IgD-negative memory B cell (primary cell): ENCODE measurements at regions not wholly inside any gene's neighbourhood (a gene's known extent, or its start where the extent isn't known, plus 50 kb on each side); places are given as distances from the start of the nearest gene placed in this dataset.
A peak's percentile ranks its signal among the peaks of the same experiment; 100 is the strongest.

Experiments used
- H3K27ac Mint-ChIP-seq, 3 donors: one replicate each; pipeline ENCODE4 v1.8.0; 2020 to 2022; ENCODE audit warnings: mild to moderate bottlenecking in 3 of 3, mixed read lengths in 3 of 3, moderate library complexity in 1 of 3
- H3K27me3 Mint-ChIP-seq: one replicate; pipeline ENCODE4 v1.8.0; 2021; ENCODE audit warnings: mixed read lengths
- H3K36me3 Mint-ChIP-seq: one replicate; pipeline ENCODE4 v1.8.0; 2020; ENCODE audit warnings: mild to moderate bottlenecking, mixed read lengths
- H3K4me1 Mint-ChIP-seq, 3 donors: one replicate each; pipeline ENCODE4 v1.8.0; 2020 to 2022; ENCODE audit warnings: mixed read lengths in 3 of 3, mild to moderate bottlenecking in 1 of 3
- H3K4me3 Mint-ChIP-seq, 4 donors: one replicate each; pipeline ENCODE4 v1.8.0; 2020 to 2022; ENCODE audit warnings: mild to moderate bottlenecking in 4 of 4, mixed read lengths in 4 of 4, moderate library complexity in 3 of 4
- H3K9me3 Mint-ChIP-seq, 3 donors: one replicate each; pipeline ENCODE4 v1.8.0; 2020 to 2021; ENCODE audit warnings: mixed read lengths in 3 of 3, mild to moderate bottlenecking in 1 of 3

DNA sequence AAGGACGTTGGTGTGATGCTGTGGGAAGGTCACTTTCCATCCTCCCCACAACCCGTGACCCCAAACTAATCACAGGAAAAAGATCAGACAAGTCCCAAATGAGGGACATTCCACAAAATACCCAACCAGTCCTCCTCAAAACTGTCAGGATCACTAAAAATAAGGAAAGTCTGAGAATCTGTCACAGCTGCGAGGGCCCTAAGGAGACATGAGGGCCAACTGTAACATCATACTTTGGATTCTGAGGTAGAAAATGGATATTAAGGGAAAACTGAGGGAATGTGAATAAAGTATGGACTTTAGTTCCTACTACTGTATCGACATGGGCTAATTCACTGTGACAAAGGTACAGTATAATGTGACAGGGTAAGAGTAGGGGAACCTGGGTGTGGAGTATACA is 85.1 kb upstream of the FAM20C start:
- Mint-ChIP-seq H3K36me3 (peaks cover 1% of the 10 kb centered on the region), H3K4me3 (no peak overlapping the region), H3K9me3 (peaks cover 4 to 14% (median 6%) of the 10 kb centered on the region in 3 donors), H3K27me3 (peaks cover 8% of the 10 kb centered on the region), H3K27ac (no peak overlapping the region), H3K4me1 (peaks cover 0 to 5% (median 0%) of the 10 kb centered on the region in 3 donors)

DNA sequence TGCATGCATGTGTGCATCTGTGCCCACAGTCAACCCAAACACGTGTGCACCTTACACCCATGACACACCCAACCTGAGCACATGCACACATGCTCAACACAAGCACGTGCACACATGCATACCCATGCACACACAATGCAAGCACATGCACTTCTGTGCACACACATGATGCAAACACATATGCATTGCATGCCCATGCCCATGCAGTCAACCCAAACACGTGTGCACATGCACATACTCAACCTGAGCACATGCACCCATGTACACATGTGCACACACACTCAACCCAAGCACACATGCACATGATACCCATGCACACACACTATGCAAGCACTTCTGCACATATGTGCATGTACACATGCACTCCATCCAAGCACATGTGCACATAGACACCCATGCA is 84.5 kb upstream of the FAM20C start:
- Mint-ChIP-seq H3K27me3 (peaks cover 10% of the 10 kb centered on the region), H3K27ac (no peak overlapping the region), H3K4me1 (no peaks in the 10 kb centered on the region), H3K4me3 (no peak overlapping the region), H3K9me3 (peaks cover 5 to 20% (median 7%) of the 10 kb centered on the region in 3 donors), H3K36me3 (peaks cover 3% of the 10 kb centered on the region)

DNA sequence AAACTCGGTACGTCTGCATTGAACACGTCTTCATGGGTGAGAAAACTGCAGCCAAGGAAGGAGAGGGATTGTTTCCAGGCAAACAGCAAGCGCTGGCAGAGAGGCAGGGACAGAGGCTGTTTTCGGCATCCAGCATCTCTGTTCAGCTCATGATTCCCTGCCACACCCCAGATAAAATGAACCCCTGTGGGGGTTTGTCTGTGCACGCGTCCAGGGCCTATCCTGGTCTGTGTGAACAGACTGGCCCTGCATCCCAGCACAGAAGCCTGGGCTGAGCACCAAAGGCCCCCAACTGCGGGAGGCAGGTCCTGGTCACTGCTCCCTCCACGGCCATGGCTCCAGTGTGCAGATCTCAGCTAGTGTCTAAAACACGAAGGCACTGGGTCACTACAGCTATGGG is 83.3 kb upstream of the FAM20C start:
- H3K27ac Mint-ChIP-seq: no peak overlapping the region

DNA sequence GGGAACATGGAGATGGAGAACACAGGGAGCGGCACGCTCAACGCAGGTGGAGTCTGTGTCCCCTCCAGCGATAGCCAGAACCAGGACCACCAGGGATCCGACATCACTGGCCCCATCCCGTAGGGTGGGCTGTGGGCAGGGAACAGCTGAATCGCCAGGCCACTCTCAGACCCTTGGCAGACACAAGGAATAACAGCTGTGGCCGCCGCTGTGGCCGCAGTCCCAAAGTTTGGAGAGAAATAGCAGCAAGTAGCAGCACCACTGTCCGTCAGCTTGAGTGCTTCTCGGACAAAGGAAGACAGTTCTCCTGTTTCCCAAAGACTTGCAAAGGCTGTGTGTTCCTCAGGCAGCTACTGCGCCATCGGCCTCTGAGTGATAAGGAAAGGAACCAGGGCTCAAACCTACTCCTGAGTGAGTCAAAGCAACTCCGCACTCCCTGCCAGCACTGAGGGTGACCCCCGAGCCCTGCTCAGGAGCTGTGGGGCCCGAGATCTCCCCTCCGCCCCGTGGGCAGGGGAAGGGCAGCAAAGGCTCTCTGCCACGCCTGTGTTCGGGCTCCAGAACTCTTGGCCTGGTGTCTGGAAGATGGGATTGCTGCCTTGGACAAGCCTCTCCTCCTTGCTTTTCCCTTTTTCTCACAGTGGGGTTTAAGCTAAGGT is 82.3 kb upstream of the FAM20C start:
- peaks cover 14% of the 10 kb centered on the region for H3K27me3 Mint-ChIP-seq
- H3K4me1 Mint-ChIP-seq: no peaks in the 10 kb centered on the region
- no peak overlapping the region for H3K4me3 Mint-ChIP-seq
- no peak overlapping the region for H3K27ac Mint-ChIP-seq
- peaks cover 4% of the 10 kb centered on the region for H3K36me3 Mint-ChIP-seq
- peaks cover 9 to 38% (median 13%) of the 10 kb centered on the region in 3 donors for H3K9me3 Mint-ChIP-seq

More for the DNA sequence above, 83.3 kb upstream of the FAM20C start:
- Mint-ChIP-seq H3K9me3 (peaks cover 9 to 30% (median 9%) of the 10 kb centered on the region in 3 donors), H3K27me3 (peaks cover 12% of the 10 kb centered on the region), H3K4me1 (no peaks in the 10 kb centered on the region), H3K36me3 (peaks cover 4% of the 10 kb centered on the region), H3K4me3 (no peak overlapping the region)

DNA sequence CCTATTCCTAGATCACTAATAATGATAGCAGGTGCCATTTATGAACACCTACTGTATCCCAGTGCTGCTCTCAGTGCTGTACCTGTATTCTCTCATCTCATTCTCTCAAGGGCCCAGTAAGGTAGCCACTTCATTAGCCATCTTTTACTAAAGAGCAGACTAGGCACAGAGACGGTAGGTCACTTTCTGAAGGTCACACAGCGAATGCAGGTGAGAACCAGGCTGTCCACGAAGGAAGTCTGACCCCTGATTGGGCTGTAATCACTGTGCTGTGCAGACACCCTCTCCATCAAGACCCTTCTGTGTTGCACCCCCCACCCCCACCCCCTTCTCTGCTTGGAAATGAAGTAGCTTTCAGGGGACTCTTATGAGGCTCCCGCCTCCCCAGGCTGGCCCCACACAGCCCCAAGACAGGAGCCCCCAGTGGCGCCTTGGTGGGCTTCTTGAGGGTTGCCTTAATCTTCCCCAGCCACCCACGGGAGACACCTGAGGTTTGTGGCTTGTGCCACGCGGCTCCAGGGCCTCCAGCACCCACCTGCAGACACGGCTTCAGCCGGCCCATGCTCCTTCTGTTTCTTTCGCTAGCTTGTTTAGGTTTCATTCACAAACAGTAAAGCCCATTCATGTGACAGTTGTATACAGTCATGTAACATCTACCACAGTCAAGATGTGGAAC is 81.7 kb upstream of the FAM20C start:
- Mint-ChIP-seq H3K4me3 (no peak overlapping the region), H3K27me3 (peaks cover 14% of the 10 kb centered on the region), H3K36me3 (peaks cover 4% of the 10 kb centered on the region), H3K9me3 (peaks cover 8 to 38% (median 13%) of the 10 kb centered on the region in 3 donors), H3K4me1 (no peaks in the 10 kb centered on the region), H3K27ac (no peak overlapping the region)

DNA sequence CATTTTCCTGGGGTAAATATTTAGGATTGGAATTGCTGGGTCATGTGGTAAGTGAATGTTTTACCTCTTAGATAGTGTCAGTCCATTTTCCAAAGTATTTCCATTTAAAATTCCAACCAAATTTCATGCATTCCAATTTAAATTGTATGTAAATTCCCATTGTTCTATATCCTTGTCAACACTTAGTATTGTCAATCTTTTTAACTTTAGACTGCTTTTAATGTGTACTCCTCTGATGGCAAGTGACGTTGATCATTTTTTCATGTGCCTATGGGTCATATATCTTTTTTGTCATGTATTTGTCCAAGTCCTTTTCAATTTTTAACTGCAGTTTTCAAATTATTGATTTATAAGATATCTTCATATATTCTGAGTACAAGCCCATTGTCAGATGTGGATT is 80.8 kb upstream of the FAM20C start:
- peaks cover 15% of the 10 kb centered on the region for H3K27me3 Mint-ChIP-seq
- H3K36me3 Mint-ChIP-seq: peaks cover 3% of the 10 kb centered on the region
- no peaks in the 10 kb centered on the region for H3K4me1 Mint-ChIP-seq
- H3K27ac Mint-ChIP-seq: no peak overlapping the region
- no peak overlapping the region for H3K4me3 Mint-ChIP-seq
- peaks cover 8 to 38% (median 13%) of the 10 kb centered on the region in 3 donors for H3K9me3 Mint-ChIP-seq

DNA sequence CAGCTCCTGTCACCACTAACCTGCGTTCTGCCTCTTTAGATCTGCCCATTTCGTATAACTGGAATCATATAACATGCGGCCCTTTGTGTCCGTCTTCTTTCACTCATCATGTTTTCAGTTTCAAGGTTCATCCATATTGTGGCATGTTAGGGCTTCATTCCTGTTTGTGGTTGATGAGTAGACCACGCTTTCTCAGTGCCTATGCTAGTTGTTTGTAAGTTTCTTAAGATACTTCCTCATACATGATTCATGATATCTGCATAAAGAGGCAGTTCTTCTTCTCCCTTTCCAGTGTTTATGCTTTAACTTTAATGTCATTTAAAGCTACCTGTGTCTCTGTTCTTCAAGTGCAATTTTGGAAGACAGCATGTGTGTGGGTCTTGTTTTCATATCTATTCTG is 79.5 kb upstream of the FAM20C start:
- Mint-ChIP-seq H3K27ac (no peak overlapping the region), H3K4me3 (no peak overlapping the region), H3K4me1 (no peaks in the 10 kb centered on the region), H3K36me3 (peaks cover 3% of the 10 kb centered on the region), H3K9me3 (peaks cover 8 to 38% (median 13%) of the 10 kb centered on the region in 3 donors), H3K27me3 (peaks cover 16% of the 10 kb centered on the region)

DNA sequence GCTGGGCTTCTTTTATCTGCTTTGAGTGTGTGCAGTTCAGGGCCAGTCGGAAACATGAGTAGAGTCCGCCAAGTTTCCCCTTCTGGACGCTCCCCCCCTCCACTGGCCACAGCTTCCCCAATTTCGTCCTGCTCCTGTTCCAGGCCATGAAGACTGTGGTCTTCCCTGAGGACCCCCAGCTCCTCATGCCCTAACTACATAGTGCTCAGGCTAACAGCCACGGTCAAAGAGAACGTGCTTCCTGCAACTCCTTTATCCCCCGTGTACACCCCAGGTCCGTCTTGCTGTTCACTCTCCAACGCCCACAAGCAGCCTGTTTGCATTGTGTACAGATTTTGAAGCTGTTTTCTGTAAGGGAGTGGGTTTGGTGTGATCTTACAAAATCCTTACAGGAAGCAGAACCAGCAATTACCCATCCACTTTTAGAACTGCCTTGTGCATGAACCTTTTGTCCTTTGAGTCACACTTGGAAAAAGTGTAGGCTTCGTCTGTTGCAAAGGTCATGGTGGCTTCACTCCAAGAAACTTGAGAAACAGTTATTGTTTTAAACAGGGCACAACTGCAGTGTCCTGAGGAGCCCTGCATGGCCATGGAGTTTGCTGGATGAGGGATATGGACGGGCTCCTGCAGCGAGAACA is 77.0 kb upstream of the FAM20C start:
- H3K4me1 Mint-ChIP-seq: no peaks in the 10 kb centered on the region
- peak overlapping the region in 1 of 4 donors; percentile 58 for H3K4me3 Mint-ChIP-seq
- H3K27me3 Mint-ChIP-seq: peaks cover 21% of the 10 kb centered on the region
- H3K36me3 Mint-ChIP-seq: peaks cover 3% of the 10 kb centered on the region
- peaks cover 8 to 38% (median 13%) of the 10 kb centered on the region in 3 donors for H3K9me3 Mint-ChIP-seq
- no peak overlapping the region for H3K27ac Mint-ChIP-seq

DNA sequence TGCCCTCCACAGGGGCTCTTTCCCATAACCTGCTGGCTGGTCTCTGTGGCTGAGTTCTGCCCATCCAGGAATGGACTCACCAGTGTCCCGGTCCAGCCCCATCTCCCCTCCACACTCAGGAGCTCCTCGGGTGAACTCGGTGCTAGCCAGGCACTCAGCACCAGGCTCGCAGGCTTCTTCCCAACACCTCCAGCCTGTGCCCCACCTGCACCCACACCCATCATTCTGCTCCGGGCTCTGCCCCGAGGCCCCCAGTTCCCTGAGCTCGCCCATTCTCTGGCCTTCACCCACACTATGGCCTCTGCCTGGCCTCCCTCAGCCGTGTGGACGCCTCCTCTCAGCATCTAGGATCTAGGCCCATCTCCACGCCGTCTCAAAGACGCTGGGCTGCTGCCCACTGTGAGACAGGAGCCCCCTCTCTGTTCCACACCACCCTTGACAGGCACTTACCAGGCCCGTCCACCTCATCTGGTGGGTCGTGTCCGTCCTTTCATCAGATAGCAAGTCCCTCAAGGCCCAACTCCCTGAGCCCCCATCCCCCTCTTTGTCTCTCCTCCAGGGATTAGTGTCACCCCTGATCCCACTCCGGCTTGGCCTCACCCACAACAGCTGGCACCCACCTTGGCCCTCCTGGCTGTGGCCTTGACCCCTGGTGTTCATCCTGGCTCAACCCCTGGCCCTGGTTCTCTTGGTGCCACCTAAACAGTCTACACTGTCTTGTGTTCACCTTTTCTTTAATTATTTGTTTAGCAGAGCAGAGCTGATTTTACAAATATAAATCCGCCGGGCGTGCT is 76.0 kb upstream of the FAM20C start:
- Mint-ChIP-seq H3K27ac (no peak overlapping the region), H3K4me1 (no peaks in the 10 kb centered on the region), H3K9me3 (peaks cover 6 to 32% (median 13%) of the 10 kb centered on the region in 3 donors), H3K36me3 (peaks cover 3% of the 10 kb centered on the region), H3K4me3 (peak overlapping the region in 1 of 4 donors; percentile 32), H3K27me3 (peaks cover 19% of the 10 kb centered on the region)

DNA sequence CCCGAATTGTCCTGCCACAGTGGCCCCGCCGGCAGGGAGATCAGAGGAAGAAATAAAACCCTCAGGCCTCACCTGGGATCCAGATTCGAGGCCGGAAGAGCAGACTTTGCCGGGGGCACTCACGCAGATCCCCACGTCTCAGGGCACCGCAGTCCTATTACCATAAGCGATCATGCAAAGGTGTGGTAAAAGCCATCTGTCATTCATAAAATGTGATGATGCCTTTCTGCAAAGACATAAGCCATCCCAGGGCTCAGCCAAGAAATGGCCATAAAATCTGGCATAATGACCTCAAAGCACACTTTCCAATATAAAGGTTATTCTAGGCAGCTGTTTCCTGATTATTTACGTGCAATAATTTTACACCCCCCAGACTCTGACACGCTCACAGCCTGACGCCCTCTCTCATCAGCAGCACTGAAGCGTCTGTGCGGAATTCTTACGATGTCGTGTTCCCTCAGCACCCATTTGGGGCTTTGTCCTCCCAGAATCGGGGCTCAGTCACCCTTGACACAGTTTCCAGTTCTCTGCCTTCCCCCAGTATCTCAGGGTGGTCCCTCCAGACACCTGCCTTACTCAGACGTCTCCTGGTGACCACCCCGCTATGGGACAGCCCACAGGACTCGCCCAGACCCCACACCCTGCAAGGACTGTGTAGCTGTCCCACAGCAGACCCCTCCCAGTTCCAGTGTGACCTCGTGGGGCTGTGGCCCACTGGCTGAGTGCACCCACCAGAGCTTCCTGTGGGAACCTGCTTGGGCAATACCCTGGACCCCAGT is 74.3 kb upstream of the FAM20C start:
- no peak overlapping the region for H3K27ac Mint-ChIP-seq
- H3K4me1 Mint-ChIP-seq: no peaks in the 10 kb centered on the region
- peaks cover 13% of the 10 kb centered on the region for H3K27me3 Mint-ChIP-seq
- no peak overlapping the region for H3K4me3 Mint-ChIP-seq
- no peaks in the 10 kb centered on the region for H3K36me3 Mint-ChIP-seq
- H3K9me3 Mint-ChIP-seq: peaks cover 2 to 16% (median 7%) of the 10 kb centered on the region in 3 donors

DNA sequence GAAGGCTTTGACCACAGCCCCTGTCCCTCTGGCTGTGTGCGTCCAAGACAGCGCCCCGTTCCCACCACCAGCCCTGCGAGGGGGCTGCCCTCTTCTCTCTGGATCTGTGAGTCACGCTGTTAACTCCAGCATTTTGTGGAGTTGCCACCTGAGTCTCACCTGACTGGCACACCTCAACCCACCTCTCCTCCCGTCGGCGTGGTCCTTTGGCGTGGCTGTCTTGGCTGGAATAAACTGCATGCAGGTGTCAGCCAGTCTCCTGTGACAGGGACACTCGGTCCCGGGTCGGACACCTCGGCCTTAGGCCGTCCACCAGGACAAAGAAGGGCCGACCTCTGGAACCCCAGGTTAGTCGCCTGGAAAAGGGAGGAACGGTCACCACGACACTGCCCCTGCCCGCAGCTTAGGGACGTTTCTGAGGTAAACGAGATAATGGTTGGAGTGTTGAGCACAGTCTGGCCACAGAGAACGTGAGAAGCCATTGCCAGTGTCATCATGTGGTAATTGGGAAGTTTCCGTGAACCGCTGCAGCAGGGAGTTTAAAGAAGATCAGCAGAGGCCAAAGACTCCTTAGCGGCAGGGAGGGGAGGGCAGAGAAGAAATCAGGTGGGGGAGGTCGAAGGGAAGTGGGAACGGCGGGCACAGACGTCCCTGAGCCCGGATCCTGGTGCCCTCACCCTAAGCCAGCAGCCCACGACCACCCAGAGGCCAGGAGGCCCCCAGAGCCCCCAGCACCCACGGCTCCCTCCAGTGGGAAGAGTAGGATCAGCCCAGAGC is 73.6 kb upstream of the FAM20C start:
- H3K27ac Mint-ChIP-seq: peak overlapping the region in 1 of 3 donors; percentile 33
- H3K27me3 Mint-ChIP-seq: peaks cover 13% of the 10 kb centered on the region
- peaks cover 1 to 11% (median 4%) of the 10 kb centered on the region in 3 donors for H3K9me3 Mint-ChIP-seq
- H3K4me1 Mint-ChIP-seq: no peaks in the 10 kb centered on the region
- H3K36me3 Mint-ChIP-seq: no peaks in the 10 kb centered on the region
- H3K4me3 Mint-ChIP-seq: no peak overlapping the region

DNA sequence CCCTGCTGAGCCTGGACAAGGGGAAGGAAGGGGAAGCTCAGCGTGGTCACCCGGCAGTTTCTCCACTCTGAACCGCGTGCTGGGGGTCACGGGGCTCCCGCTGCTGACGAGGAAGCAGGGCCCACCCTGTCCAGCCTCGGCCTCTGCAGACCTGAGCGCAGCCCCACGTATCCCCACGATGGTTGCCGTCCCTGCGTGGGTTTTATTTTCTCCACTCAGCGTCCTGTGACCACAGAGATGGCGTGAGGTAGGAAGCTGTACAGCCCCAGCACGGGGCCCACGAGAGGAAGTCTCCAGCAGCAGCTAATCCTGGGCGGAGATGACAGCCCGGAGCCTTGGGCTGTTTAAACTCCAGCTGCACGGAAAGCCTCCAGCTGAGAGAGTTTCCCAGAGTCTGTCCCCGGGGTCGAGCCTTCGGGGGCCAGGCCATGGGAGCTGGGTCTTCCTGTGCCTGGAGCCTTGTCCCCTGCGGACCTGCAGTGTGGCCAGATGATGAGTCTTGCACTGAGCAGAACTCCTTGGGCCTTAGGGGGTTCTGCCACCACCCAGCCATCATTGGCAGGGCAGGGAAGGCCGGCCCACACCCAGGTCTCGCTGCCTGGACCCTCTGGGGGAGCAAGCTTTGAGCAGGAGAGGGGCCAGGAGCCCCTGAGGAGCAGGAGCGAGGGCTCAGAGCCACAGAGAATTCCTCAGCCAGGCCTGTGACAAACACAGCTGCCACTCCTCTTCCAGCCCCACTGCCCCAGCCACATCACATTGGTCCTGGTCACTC is 72.8 kb upstream of the FAM20C start:
- Mint-ChIP-seq H3K9me3 (peaks cover 1 to 3% (median 2%) of the 10 kb centered on the region in 3 donors), H3K4me3 (no peak overlapping the region), H3K4me1 (no peaks in the 10 kb centered on the region), H3K36me3 (no peaks in the 10 kb centered on the region), H3K27me3 (peaks cover 11% of the 10 kb centered on the region), H3K27ac (no peak overlapping the region)
